OCI-LY1 (cell line): ENCODE measurements at regions not wholly inside any gene's neighbourhood (a gene's known extent, or its start where the extent isn't known, plus 50 kb on each side); places are given as distances from the start of the nearest gene placed in this dataset.
"Not testable (repeated sequence)": the region's sequence is repeated elsewhere in the genome, so short reads cannot be mapped to it uniquely, and the experiment has no call there.

Source experiments
- H2AFZ ChIP-seq: fragments of 200-600 bp; sonication (generic), shearing (Covaris generic); 2 replicates; pipeline ENCODE4 v1.6.0; 2014; ENCODE audit warnings: antibody characterized with exemption, mild to moderate bottlenecking, low read length
- H3F3A ChIP-seq: fragments of 200-600 bp; sonication (generic), shearing (Covaris generic); 2 replicates; pipeline ENCODE4 v1.6.0; 2014; ENCODE audit warnings: mild to moderate bottlenecking, antibody characterized with exemption, low read length, moderate library complexity; ENCODE audit not compliant: insufficient read depth
- H3K27ac ChIP-seq: fragments of 200-600 bp; sonication (generic); 2 replicates; pipeline ENCODE4 v1.5.1; 2014; ENCODE audit warnings: low read length, mixed run types, mild to moderate bottlenecking, low read depth; ENCODE audit not compliant: poor library complexity, severe bottlenecking
- H3K27me3 ChIP-seq: fragments of 200-600 bp; sonication (generic); 2 replicates; pipeline ENCODE4 v1.6.0; 2014; ENCODE audit warnings: antibody characterized with exemption, mild to moderate bottlenecking, low read length, moderate library complexity; ENCODE audit not compliant: insufficient read depth
- H3K36me3 ChIP-seq: fragments of 200-600 bp; sonication (generic); 2 replicates; pipeline ENCODE4 v1.6.1; 2014; ENCODE audit warnings: mild to moderate bottlenecking, antibody characterized with exemption, low read length, moderate library complexity, mixed read lengths; ENCODE audit not compliant: insufficient read depth
- H3K4me1 ChIP-seq: fragments of 200-600 bp; sonication (generic); 2 replicates; pipeline ENCODE4 v1.5.1; 2014; ENCODE audit warnings: mild to moderate bottlenecking, low read length, moderate library complexity; ENCODE audit not compliant: insufficient read depth, severe bottlenecking
- H3K4me2 ChIP-seq: fragments of 200-600 bp; sonication (generic), shearing (Covaris generic); 2 replicates; pipeline ENCODE4 v1.6.1; 2014; ENCODE audit warnings: low read length
- H3K4me3 ChIP-seq: fragments of 200-600 bp; sonication (generic); 2 replicates; pipeline ENCODE4 v1.5.1; 2014; ENCODE audit warnings: low read length, low read depth, mild to moderate bottlenecking, mixed read lengths; ENCODE audit not compliant: poor library complexity, severe bottlenecking
- H3K79me2 ChIP-seq: fragments of 200-600 bp; shearing (Covaris generic); 2 replicates; pipeline ENCODE4 v1.6.1; 2016; ENCODE audit warnings: mixed run types, low read length, mixed read lengths; ENCODE audit not compliant: insufficient read depth
- H3K9ac ChIP-seq: fragments of 200-600 bp; sonication (generic), shearing (Covaris generic); 2 replicates; pipeline ENCODE4 v1.6.1; 2014; ENCODE audit warnings: mild to moderate bottlenecking, low read length, mixed read lengths
- H3K9me2 ChIP-seq: fragments of 200-600 bp; sonication (generic), shearing (Covaris generic); 2 replicates; pipeline ENCODE4 v1.6.1; 2014; ENCODE audit warnings: low read depth, mild to moderate bottlenecking, low read length, mixed read lengths
- H3K9me3 ChIP-seq: fragments of 200-600 bp; shearing (Covaris generic); 2 replicates; pipeline ENCODE4 v1.6.1; 2014; ENCODE audit warnings: low read length, mixed read lengths
- H4K20me1 ChIP-seq: fragments of 200-600 bp; sonication (generic), shearing (Covaris generic); 2 replicates; pipeline ENCODE4 v1.6.0; 2016; ENCODE audit warnings: mild to moderate bottlenecking, low read length; ENCODE audit not compliant: insufficient read depth
- EZH2 ChIP-seq: fragments of 200-600 bp; sonication (generic), shearing (Covaris generic); IDR thresholded peaks from 2 replicates; pipeline ENCODE4 v1.8.0; 2017; ENCODE audit warnings: borderline replicate concordance, mixed run types, mild to moderate bottlenecking, antibody characterized with exemption, low read length, moderate library complexity, mixed read lengths
- TF ChIP-seq, protein P1 (sequence below): fragments of 200-600 bp; sonication (generic), shearing (Covaris generic); IDR thresholded peaks from 2 replicates; pipeline ENCODE4 v1.5.1; 2017; ENCODE audit warnings: mild to moderate bottlenecking, antibody characterized with exemption, low read length, moderate library complexity, mixed read lengths

DNA sequence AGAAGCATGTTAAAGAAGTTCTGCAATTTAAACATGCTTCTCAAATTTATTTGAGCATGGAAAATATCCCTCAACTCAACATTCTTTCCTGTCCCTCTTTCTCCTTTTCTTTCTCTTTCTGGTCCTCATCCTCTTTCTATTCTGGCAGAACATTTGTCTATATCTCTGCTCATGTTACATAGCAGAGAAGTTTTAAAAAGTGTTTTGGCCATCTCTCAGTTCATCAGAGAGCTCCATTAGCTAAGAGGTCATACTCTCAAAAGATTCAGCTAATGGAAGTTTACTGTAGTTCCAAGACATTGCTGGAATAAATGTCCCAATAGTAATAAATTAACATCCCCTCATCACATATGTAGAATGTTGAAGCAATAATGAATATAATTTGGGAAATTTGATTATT, 53.5 kb downstream of the XCL2 start:
- Histone ChIP-seq H4K20me1 (no peaks in the 10 kb centered on the region), H3K27ac (no peak overlapping the region), H2AFZ (no peak overlapping the region), H3K4me3 (no peak overlapping the region), H3K4me2 (no peak overlapping the region), H3K79me2 (no peaks in the 10 kb centered on the region), H3K4me1 (no peaks in the 10 kb centered on the region), H3K9ac (no peak overlapping the region), H3K36me3 (no peaks in the 10 kb centered on the region), H3K9me3 (no peaks in the 10 kb centered on the region), H3K9me2 (no peaks in the 10 kb centered on the region), H3K27me3 (no peaks in the 10 kb centered on the region), H3F3A (no peaks in the 10 kb centered on the region)
- TF ChIP-seq, protein P1, sequence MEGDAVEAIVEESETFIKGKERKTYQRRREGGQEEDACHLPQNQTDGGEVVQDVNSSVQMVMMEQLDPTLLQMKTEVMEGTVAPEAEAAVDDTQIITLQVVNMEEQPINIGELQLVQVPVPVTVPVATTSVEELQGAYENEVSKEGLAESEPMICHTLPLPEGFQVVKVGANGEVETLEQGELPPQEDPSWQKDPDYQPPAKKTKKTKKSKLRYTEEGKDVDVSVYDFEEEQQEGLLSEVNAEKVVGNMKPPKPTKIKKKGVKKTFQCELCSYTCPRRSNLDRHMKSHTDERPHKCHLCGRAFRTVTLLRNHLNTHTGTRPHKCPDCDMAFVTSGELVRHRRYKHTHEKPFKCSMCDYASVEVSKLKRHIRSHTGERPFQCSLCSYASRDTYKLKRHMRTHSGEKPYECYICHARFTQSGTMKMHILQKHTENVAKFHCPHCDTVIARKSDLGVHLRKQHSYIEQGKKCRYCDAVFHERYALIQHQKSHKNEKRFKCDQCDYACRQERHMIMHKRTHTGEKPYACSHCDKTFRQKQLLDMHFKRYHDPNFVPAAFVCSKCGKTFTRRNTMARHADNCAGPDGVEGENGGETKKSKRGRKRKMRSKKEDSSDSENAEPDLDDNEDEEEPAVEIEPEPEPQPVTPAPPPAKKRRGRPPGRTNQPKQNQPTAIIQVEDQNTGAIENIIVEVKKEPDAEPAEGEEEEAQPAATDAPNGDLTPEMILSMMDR: no peak

DNA sequence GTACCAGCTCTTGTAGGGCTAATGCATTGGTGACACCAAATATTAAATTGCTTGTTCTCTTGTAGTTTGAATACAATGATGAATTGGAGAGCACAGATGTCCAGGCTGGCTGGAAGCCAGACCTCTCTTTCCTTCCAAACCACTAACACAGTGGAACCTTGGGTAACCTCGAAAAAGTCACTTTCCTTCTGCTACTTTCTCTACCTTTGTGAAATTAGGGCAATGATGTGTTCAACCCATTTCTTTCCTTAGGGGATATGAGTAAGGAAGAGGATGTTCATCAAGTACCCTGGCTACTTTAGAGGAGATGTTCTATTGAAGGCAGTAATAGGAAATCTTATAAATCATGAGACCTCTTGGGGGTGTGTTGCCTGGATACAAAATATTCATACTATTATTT, 55.7 kb downstream of the XCL2 start:
- Histone ChIP-seq H3K9ac (no peak overlapping the region), H3K27me3 (no peaks in the 10 kb centered on the region), H3K9me2 (no peaks in the 10 kb centered on the region), H2AFZ (no peak overlapping the region), H3K4me2 (no peak overlapping the region), H3F3A (no peaks in the 10 kb centered on the region), H3K4me1 (no peaks in the 10 kb centered on the region), H3K27ac (no peak overlapping the region), H4K20me1 (no peaks in the 10 kb centered on the region), H3K36me3 (no peaks in the 10 kb centered on the region), H3K9me3 (no peaks in the 10 kb centered on the region), H3K4me3 (no peak overlapping the region), H3K79me2 (no peaks in the 10 kb centered on the region)
- TF ChIP-seq, protein P1: no peak
- TF ChIP-seq EZH2: no peak

DNA sequence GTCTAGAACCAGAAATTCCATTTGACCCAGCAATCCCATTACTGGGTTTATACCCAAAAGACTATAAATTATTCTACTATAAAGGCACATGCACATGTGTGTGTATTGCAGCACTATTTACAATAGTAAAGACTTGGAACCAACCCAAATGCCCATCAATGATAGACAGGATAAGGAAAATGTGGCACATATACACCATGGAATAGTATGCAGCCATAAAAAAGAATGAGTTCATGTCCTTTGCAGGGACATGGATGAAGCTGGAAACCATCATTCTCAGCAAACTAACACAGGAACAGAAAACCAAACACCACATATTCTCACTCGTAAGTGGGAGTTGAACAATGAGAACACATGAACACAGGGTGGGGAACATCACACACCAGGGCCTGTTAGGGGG, 57.0 kb downstream of the XCL2 start:
- not testable (repeated sequence) for H3K9me2 ChIP-seq, H3K27ac ChIP-seq, H3K4me2 ChIP-seq, H3F3A ChIP-seq, H3K36me3 ChIP-seq, H3K4me3 ChIP-seq, H3K9me3 ChIP-seq, H4K20me1 ChIP-seq, H3K4me1 ChIP-seq, H3K79me2 ChIP-seq, H2AFZ ChIP-seq, H3K9ac ChIP-seq, H3K27me3 ChIP-seq

DNA sequence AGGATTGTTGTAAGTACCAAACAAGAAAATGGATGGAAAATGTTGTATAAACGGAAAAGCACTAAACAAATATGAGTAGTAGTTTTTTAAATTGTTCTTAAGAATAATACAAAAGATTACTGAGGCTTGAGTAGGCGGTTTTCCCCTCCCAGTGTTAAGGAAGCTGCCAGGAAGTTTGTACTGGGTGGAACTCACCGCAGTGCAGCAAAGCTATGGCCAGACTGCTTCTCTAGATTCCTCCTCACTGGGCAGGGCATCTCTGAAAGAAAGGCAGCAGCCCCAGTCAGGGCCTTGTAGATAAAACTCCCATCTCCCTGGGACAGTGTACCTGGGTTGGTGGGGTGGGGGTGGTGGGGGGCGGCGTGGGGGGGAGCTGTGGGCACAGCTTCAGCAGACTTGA, 58.7 kb downstream of the XCL2 start:
- H3K9me2 ChIP-seq: no peaks in the 10 kb centered on the region
- H3K9me3 ChIP-seq: no peaks in the 10 kb centered on the region
- no peaks in the 10 kb centered on the region for H3F3A ChIP-seq
- no peak overlapping the region for H3K4me3 ChIP-seq
- no peak overlapping the region for H3K9ac ChIP-seq
- no peaks in the 10 kb centered on the region for H3K36me3 ChIP-seq
- H3K4me1 ChIP-seq: no peaks in the 10 kb centered on the region
- no peak overlapping the region for H3K4me2 ChIP-seq
- H3K27ac ChIP-seq: no peak overlapping the region
- H2AFZ ChIP-seq: no peak overlapping the region
- no peaks in the 10 kb centered on the region for H3K27me3 ChIP-seq
- TF ChIP-seq, protein P1: no peak
- TF ChIP-seq EZH2: no peak
- H4K20me1 ChIP-seq: no peaks in the 10 kb centered on the region
- no peaks in the 10 kb centered on the region for H3K79me2 ChIP-seq
